ENCODE measurements at regions not wholly inside any gene's neighbourhood (a gene's known extent, or its start where the extent isn't known, plus 50 kb on each side); places are given as distances from the start of the nearest gene placed in this dataset.

GRCh38 chr1:198947456-198947855 lies 308.6 kb downstream of the PTPRC start:
- no peaks in the 10 kb centered on the region for H3K27me3 ChIP-seq
- no peaks in the 10 kb centered on the region for H3K9me3 ChIP-seq
- no peak overlapping the region for H3K4me3 ChIP-seq
- no peaks in the 10 kb centered on the region for H3K4me1 ChIP-seq
- DNase-seq = no peak
- no peak overlapping the region for H3K27ac ChIP-seq
- intact Hi-C loops (cut with DNase I; ENCODE audit: low total_unique reads) = no loop called here
- TF ChIP-seq CTCF (IDR thresholded peaks at IDR 0.05) (no peak), POLR2A (IDR thresholded peaks at IDR 0.05) (no peak)
- H3K36me3 ChIP-seq = no peaks in the 10 kb centered on the region

GRCh38 chr1:198948895-198949659 lies 310.2 kb downstream of the PTPRC start:
- H3K27me3 ChIP-seq = no peaks in the 10 kb centered on the region
- TF ChIP-seq POLR2A (IDR thresholded peaks at IDR 0.05) (no peak), CTCF (IDR thresholded peaks at IDR 0.05) (no peak)
- H3K4me1 ChIP-seq = no peaks in the 10 kb centered on the region
- intact Hi-C loops (cut with DNase I; ENCODE audit: low total_unique reads) = no loop called here
- DNase-seq = no peak
- H3K4me3 ChIP-seq = no peak overlapping the region
- H3K27ac ChIP-seq = no peak overlapping the region
- no peaks in the 10 kb centered on the region for H3K9me3 ChIP-seq
- H3K36me3 ChIP-seq = no peaks in the 10 kb centered on the region

- intact Hi-C loops (cut with DNase I; ENCODE audit: low total_unique reads) = no loop called here
- H3K36me3 ChIP-seq = no peaks in the 10 kb centered on the region
- H3K4me1 ChIP-seq = no peaks in the 10 kb centered on the region
- no peaks in the 10 kb centered on the region for H3K27me3 ChIP-seq
- no peak overlapping the region for H3K4me3 ChIP-seq
- no peaks in the 10 kb centered on the region for H3K9me3 ChIP-seq
- DNase-seq = no peak
- TF ChIP-seq CTCF (IDR thresholded peaks at IDR 0.05) (no peak), POLR2A (IDR thresholded peaks at IDR 0.05) (no peak)
- no peak overlapping the region for H3K27ac ChIP-seq
Observed at GRCh38 chr1:198950036-198950435, 311.2 kb downstream of the PTPRC start.

- TF ChIP-seq CTCF (IDR thresholded peaks at IDR 0.05) (no peak), POLR2A (IDR thresholded peaks at IDR 0.05) (no peak)
- Histone ChIP-seq H3K9me3 (no peaks in the 10 kb centered on the region), H3K27me3 (no peaks in the 10 kb centered on the region), H3K27ac (no peak overlapping the region), H3K4me3 (no peak overlapping the region), H3K36me3 (no peaks in the 10 kb centered on the region), H3K4me1 (no peaks in the 10 kb centered on the region)
- DNase-seq = no peak
- intact Hi-C loops (cut with DNase I; ENCODE audit: low total_unique reads) = no loop called here
Observed at GRCh38 chr1:198955085-198955484, 316.2 kb downstream of the PTPRC start.

GRCh38 chr1:198957044-198957443 lies 318.2 kb downstream of the PTPRC start:
- intact Hi-C loops (cut with DNase I; ENCODE audit: low total_unique reads) = no loop called here
- Histone ChIP-seq H3K27ac (no peak overlapping the region), H3K4me1 (no peaks in the 10 kb centered on the region), H3K36me3 (no peaks in the 10 kb centered on the region), H3K27me3 (no peaks in the 10 kb centered on the region), H3K4me3 (no peak overlapping the region), H3K9me3 (no peaks in the 10 kb centered on the region)
- TF ChIP-seq POLR2A (IDR thresholded peaks at IDR 0.05) (no peak), CTCF (IDR thresholded peaks at IDR 0.05) (no peak)
- no peak for DNase-seq
